Prostate gland (tissue), 2 donors: ENCODE measurements at regions not wholly inside any gene's neighbourhood (a gene's known extent, or its start where the extent isn't known, plus 50 kb on each side); places are given as distances from the start of the nearest gene placed in this dataset.

Experiments
- POLR2A ChIP-seq: fragments of 450-650 bp; IDR thresholded peaks from one replicate; pipeline ENCODE4 v1.6.1; 2016; ENCODE audit warnings: antibody characterized with exemption, mild to moderate bottlenecking
- TF ChIP-seq, protein P1 (sequence below), 4 experiments: fragments of 200-600 bp in 2 of 4; fragments of 450-650 bp in 2 of 4; sonication (generic) in 2 of 4; IDR thresholded peaks; 1 replicate in 3 of 4; 2 replicates in 1 of 4; pipeline ENCODE4 v1.5.1; 2016 to 2019; ENCODE audit warnings: antibody characterized with exemption in 4 of 4, mild to moderate bottlenecking in 2 of 4, moderate library complexity in 2 of 4

DNA sequence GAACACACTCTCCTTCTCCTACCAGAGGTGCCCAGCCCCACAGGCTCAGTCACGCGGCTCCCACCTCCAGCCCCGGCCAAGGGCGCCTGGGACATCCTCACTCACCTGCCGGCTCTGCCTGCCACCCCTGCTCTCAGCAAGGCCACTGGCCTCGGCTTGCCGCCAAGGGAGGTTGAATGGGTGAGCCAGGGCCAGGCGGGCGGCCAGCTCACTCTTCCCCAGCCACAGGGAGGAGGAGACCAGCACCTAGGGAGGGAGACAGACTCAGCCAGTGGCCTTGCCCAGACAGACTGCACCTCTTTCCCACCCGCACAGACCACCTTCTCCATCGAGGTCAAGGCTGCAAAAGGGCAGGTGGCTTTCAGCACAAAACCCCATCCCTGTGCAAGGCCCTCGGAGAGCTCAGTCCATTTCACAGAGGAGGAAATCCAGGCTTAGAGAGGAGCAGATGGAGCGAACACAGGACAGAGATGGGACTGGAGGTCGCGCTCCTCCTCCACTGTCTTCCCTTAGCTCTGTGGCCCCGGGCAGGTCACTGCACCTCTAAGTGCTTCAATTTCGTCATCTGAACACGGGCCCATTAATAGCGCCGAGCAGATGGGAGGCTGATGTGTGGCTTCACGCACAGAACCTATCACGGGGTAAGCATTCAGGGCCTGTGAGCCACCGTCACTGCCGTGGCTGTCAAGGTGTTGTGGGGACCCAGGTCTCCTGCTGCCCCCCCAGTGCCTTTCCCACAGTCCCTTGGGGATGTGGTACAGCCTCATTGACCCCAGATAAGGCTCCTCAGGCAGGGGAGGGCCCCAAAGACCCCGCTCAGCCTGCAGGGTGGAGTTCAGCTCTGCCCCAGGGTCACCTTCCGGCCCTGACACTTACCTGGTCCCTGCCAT lies 56.1 kb downstream of the RMI2 start:
- TF ChIP-seq, protein P1, sequence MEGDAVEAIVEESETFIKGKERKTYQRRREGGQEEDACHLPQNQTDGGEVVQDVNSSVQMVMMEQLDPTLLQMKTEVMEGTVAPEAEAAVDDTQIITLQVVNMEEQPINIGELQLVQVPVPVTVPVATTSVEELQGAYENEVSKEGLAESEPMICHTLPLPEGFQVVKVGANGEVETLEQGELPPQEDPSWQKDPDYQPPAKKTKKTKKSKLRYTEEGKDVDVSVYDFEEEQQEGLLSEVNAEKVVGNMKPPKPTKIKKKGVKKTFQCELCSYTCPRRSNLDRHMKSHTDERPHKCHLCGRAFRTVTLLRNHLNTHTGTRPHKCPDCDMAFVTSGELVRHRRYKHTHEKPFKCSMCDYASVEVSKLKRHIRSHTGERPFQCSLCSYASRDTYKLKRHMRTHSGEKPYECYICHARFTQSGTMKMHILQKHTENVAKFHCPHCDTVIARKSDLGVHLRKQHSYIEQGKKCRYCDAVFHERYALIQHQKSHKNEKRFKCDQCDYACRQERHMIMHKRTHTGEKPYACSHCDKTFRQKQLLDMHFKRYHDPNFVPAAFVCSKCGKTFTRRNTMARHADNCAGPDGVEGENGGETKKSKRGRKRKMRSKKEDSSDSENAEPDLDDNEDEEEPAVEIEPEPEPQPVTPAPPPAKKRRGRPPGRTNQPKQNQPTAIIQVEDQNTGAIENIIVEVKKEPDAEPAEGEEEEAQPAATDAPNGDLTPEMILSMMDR (IDR thresholded peaks at IDR 0.05), result no peak
- TF ChIP-seq POLR2A, result no peak
